Epithelial cell of proximal tubule (primary cell): ENCODE measurements at regions not wholly inside any gene's neighbourhood (a gene's known extent, or its start where the extent isn't known, plus 50 kb on each side); places are given as distances from the start of the nearest gene placed in this dataset.

ENCODE experiments used
- DNase-seq: peaks from one replicate; pipeline ENCODE4 v3.0.0-alpha.2; 2011; ENCODE audit warnings: low read depth
- H3K4me3 ChIP-seq: 2 replicates; pipeline ENCODE4 v1.5.1; 2011; ENCODE audit warnings: low read depth, mild to moderate bottlenecking, low read length
- CTCF ChIP-seq: conservative IDR thresholded peaks from 2 replicates; pipeline ENCODE4 v1.5.1; 2012; ENCODE audit warnings: low read depth, mild to moderate bottlenecking, low read length

- no peak overlapping the region for H3K4me3 ChIP-seq
- DNase-seq = no peak
- no peak for TF ChIP-seq CTCF
Measured at GRCh38 chr16:86823888-86824671, 245.7 kb downstream of the FOXL1 start.

GRCh38 chr16:86824751-86825296 lies 246.5 kb downstream of the FOXL1 start:
- no peak for DNase-seq
- H3K4me3 ChIP-seq = no peak overlapping the region
- no peak for TF ChIP-seq CTCF

- no peak for TF ChIP-seq CTCF
- DNase-seq = no peak
- no peak overlapping the region for H3K4me3 ChIP-seq
Measured at GRCh38 chr16:86825631-86826030, 247.3 kb downstream of the FOXL1 start.

- H3K4me3 ChIP-seq = no peak overlapping the region
- no peak for DNase-seq
- no peak for TF ChIP-seq CTCF
Measured at GRCh38 chr16:86826941-86827340, 248.6 kb downstream of the FOXL1 start.

GRCh38 chr16:86827521-86827920 lies 249.2 kb downstream of the FOXL1 start:
- no peak for TF ChIP-seq CTCF
- no peak overlapping the region for H3K4me3 ChIP-seq
- no peak for DNase-seq

- no peak overlapping the region for H3K4me3 ChIP-seq
- no peak for DNase-seq
- no peak for TF ChIP-seq CTCF
Measured at GRCh38 chr16:86828202-86828601, 249.9 kb downstream of the FOXL1 start.

GRCh38 chr16:86828653-86829052 lies 250.3 kb downstream of the FOXL1 start:
- no peak for DNase-seq
- TF ChIP-seq CTCF = no peak
- H3K4me3 ChIP-seq = no peak overlapping the region
